ENCODE measurements at regions not wholly inside any gene's neighbourhood (a gene's known extent, or its start where the extent isn't known, plus 50 kb on each side); places are given as distances from the start of the nearest gene placed in this dataset.

- DNase-seq (ENCODE audit: extremely low read depth, low read depth, low spot score): no peak
Observed at GRCh38 chr1:94734963-94735901, 84.9 kb upstream of the SLC44A3 start.

DNA sequence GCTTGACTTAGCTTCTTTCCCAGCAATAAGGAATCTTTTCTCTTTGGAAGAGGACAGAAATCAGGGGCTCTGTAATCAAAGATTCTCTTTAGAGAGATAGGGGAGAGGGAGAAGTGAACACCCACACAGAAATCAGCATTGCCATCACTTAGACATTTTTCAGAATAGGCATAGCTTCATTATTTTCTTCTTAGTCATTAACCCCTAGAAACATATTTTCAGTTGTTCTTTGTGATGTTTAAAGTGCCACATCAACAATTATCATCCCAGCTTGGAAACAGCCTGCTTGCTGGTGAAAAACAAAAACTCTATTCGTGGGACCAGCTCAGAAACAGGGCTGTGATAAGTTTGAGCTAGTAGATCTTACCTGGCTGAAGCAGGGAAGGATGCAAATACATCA is 88.3 kb upstream of the SLC44A3 start:
- no peak for DNase-seq (ENCODE audit: extremely low read depth, low read depth, low spot score)

DNA sequence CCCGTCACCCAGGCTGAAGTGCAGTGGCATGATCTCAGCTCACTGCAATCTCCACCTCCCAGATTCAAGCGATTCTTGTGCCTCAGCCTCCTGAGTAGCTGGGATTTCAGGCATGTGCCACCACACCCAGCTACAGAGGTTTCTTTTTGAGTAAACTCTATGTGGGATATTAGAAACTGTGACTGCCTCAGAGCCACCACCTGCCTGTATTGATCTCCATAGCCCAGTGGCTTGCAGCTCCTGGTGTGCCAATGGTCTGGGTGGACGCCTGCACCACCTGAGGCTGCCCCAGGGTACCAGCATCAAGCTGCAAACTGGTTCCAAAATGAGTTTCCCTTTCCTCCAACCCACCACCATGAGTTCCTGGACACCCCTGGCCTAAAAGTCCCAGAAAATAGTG is 89.7 kb upstream of the SLC44A3 start:
- DNase-seq (ENCODE audit: extremely low read depth, low read depth, low spot score): no peak

DNA sequence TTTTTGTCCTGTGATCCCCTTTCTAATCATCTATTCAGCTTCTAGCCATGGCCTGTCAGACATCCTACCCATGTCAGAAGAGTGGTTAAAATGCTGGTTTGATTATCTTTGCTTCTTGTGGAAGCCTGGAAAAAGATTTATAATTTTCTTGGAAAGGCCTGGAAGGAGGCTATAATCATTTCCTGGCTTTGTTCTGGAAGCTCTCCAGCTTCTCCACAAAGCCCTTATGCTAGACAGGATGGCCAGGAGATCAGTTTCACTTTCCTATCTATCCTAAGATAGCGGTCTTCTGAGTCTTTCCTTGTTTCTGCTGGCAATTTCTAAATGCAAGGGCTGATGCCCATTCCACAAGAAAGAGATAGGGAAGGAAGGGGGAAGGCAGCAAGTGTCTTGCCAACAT is 90.9 kb upstream of the SLC44A3 start:
- DNase-seq (ENCODE audit: extremely low read depth, low read depth, low spot score): no peak

GRCh38 chr1:94727846-94728715 is 92.1 kb upstream of the SLC44A3 start:
- DNase-seq (ENCODE audit: extremely low read depth, low read depth, low spot score): peak; percentile 37

DNA sequence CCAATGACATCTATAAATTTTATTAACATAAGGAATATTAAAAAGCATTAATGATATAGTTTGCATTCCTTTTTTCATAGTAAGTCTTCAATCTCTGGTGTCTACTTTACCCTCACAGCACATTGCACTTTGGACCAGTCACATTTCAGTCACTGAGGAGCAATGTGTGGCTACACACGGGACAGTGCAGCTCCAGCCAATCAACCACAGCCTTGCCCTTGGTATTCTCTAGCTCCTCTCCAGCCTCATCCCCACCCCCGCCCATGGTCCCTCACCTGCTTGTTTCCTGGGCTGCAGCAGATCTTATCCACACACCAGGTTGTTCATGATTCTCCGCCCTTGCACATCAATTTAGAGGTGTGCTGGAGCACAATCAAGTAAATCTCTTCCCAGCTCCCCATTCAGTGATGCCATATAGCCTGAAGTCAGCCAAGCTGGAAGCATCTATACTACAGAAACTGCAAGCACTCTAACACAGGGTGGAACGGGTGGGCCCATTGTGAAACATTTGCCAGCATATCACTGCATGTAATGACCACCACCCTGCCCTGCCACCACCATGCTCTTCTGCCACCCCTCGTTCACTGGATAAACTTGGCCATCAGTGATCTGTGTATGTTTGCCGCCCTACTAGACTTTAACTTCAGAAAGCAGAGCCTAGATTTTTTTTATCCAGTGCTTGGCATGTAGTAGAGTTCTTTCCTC is 93.0 kb upstream of the SLC44A3 start:
- DNase-seq (ENCODE audit: extremely low read depth, low read depth, low spot score): no peak

- no peak for DNase-seq (ENCODE audit: extremely low read depth, low read depth, low spot score)
Observed at GRCh38 chr1:94725566-94725965, 94.6 kb upstream of the SLC44A3 start.

- DNase-seq (ENCODE audit: extremely low read depth, low read depth, low spot score): no peak
Observed at GRCh38 chr1:94723894-94724293, 96.3 kb upstream of the SLC44A3 start.

DNA sequence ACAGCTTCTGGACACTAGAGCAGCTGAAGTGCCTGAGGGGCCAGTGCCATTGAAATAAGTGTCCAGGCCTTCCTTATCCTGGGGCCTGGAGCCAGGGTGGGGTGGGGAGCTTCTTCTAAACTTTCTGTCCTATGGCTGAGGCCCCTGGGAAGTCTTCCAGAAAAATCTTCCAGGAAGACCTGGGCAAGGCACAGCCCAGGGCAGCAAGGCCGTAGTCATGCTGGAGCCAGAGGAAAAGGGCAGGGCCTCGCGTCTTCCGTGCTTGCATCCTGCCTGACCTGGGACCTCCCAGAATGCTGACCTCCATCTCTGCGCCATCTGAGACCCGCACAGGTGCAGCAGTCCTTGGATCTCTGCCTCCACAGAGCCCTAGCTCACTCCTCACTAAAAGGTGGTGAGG is 96.7 kb upstream of the SLC44A3 start:
- DNase-seq (ENCODE audit: extremely low read depth, low read depth, low spot score): no peak

- no peak for DNase-seq (ENCODE audit: extremely low read depth, low read depth, low spot score)
Observed at GRCh38 chr1:94722181-94722580, 98.0 kb upstream of the SLC44A3 start.

GRCh38 chr1:94721240-94721639 is 98.9 kb upstream of the SLC44A3 start:
- DNase-seq (ENCODE audit: extremely low read depth, low read depth, low spot score): no peak

DNA sequence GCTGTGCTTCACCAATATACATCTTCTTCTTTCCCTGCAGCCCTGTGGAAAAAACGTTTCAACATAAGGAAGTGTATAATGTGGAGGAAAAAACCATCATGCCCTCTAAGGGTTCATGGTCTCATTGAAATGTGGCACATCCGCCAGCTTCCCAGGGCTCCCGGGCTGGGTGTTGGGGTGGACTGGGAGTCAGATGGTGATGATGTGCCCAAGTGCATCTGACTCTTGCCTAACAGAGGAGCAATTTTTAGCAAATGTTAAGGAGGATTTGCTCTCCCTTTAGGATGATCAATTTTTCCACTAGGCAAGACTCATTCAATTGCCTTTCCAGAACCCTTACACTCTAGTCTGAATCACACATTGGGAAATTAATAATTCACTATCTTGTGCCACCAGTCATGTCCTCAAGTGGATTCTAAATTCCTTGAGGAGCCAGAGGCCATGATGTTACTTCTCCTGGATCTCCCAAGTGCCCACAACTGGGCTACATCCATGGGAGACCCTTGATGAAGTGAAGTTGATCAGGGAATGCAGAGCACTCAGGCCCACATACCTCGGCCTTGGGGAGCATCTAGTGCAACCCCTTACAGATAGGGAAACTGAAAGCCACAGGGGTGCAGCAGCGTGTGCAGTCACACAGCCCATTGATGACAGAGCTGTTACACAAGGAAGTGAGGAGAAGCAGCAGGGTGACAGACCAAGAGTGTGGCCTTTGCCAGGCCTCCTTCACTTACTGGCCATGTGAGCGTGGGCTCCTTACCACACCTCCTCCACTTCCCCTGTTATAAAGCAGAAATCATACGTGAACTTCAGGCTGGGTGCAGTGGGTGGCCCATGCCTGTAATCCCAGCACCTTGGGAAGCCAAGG is 100.0 kb upstream of the SLC44A3 start:
- no peak for DNase-seq (ENCODE audit: extremely low read depth, low read depth, low spot score)

DNA sequence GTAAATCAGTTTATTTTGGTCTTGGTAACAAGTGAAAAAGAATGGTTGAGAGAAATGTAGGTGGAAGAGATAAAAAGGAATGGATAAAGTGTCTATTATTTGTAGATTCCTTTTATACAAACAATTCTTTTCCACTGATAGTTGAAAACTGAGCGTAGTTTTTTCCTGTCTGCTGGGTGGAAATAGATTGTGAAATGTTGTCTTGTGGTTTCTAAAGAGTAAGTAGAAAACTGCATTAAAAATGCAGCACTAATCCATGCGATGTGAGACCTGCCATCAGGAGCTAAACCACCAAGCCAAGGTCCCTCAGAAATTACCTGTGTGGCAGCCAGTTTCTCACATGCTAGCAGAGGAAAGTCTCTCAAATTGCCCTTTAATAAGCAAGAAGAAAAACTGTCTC is 103.2 kb upstream of the SLC44A3 start:
- DNase-seq (ENCODE audit: extremely low read depth, low read depth, low spot score): no peak

DNA sequence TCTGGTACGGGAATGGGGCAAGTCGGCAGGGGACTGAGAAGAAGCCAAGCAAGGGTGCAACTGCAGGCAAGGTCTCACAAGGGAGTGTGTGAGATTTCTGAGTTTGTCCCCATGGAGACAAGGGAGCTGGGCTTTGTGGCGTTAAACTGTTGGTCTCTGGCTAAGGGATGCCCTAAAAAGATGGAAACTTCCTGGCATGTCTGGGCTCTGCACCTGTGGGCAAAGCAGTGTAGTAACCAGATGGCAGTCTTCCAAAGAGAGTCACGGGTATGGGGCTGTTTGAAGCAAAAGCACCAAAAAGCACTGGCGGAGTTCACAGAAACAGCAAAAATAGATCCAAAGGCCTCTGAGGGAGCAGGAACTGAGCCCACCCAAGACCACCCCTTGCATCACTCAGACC is 104.8 kb upstream of the SLC44A3 start:
- no peak for DNase-seq (ENCODE audit: extremely low read depth, low read depth, low spot score)

- no peak for DNase-seq (ENCODE audit: extremely low read depth, low read depth, low spot score)
Observed at GRCh38 chr1:94714552-94714951, 105.6 kb upstream of the SLC44A3 start.

DNA sequence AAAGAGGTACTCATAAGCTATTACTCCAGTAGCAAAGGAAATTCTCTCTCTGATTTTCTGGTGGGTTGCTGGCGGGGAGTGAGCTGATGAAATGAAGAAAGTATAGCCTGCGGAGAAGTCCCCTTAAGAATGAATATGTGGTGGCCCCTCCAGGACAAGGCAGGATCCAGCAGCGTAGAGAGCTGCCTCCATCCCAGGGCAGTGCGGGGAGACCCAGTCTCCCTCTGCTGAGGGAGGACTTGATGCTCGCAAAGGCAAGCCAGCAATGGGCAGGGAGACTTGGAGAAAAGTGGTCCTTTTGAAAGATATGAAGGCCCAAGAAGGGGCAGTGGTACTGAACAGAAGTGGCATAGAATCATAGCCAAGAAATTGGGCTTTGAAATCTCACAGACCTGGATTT is 106.0 kb upstream of the SLC44A3 start:
- DNase-seq (ENCODE audit: extremely low read depth, low read depth, low spot score): no peak

DNA sequence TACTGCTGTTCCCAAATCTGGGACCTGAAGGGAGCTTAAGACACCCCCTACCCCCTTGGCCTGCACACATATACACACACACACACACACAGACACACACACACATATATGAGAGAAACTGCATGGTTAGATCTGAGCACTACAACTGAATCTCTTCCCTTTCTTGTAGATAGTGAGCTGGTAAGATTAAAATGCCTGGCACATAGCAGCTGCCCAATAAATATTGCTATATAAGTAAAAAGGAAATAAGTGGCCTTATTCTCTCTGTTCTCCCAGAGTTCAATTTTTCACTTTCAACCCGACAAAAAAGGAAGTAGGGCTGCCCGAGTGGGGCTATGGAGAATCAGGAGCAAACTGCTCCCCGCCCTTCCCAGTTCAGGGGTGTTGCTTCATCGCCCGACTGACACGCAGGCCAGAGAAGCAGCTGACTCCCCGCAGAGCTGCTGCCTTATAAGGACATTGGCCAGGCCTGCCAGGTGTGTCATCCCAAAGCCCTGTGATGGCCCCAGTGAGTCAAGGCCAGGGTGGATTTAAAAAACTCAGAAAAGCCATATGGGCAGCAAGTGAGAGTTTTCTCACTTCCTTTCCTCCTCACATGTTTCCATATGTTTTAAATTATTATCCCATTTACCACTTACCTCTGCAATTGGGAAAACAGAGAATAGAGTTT is 106.5 kb upstream of the SLC44A3 start:
- no peak for DNase-seq (ENCODE audit: extremely low read depth, low read depth, low spot score)

DNA sequence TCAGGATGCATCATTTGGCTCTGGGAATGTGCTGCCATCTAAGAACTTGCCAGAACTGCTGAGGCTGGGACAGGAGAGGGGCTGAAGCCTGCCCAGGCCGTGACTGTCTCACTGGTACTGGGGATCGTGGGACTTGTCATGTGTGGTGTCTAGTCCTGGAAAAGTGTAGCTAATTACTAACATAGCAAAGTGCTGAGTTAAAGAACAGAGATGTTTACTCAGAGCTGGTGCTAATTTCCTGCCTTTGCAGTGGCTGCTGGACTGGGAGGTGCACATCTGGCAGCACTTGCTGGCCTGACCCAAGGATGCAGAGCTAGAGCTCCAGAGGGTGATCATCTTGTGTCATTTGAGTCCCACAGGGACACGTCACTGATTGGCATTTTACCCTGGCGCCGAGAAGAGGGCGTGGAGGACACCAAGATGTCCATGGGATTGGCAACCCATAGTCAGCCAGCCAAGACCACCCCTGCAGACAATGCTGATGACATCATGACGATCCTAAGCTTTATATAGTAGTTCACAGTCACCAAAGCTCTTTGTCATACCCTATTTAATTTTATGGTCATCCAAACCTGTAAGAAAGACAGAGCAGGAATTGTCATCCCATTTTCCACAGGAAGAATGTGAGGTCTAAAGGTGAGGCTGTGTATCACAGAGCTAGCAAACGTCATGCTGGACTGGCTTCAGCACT is 110.1 kb upstream of the SLC44A3 start:
- DNase-seq (ENCODE audit: extremely low read depth, low read depth, low spot score): no peak

DNA sequence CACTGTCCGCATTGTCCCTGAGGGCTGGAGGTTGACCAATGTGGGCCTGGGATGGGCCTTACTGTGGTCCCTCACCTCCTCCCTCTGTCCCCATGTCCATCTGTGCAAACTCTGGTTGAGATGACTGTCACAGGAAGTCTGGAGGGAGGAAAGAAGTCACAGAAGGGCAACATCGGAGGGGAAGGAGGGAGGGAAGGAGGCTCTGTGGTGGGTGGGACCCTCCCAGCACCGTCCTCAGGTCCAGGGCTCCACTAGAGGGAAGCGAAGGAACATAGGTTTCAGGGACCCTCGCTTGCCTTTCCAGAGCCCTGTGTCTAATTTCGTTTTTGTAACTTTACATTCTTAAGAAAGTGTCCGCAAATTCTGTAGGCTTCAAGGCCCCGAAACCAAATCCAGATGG is 111.3 kb upstream of the SLC44A3 start:
- no peak for DNase-seq (ENCODE audit: extremely low read depth, low read depth, low spot score)

Data from glomerular endothelial cell (primary cell).